ENCODE measurements at regions not wholly inside any gene's neighbourhood (a gene's known extent, or its start where the extent isn't known, plus 50 kb on each side); places are given as distances from the start of the nearest gene placed in this dataset.

- H2AK5ac ChIP-seq (ENCODE audit: low read depth, low read length), result no peak overlapping the region
- TF ChIP-seq MAZ (IDR thresholded peaks at IDR 0.05; ENCODE audit: borderline replicate concordance, low read depth, low read length), result no peak
- TF ChIP-seq SMC3 (IDR thresholded peaks at IDR 0.05; ENCODE audit: low read depth, low read length), result no peak
- TF ChIP-seq MXI1 (IDR thresholded peaks at IDR 0.05; ENCODE audit: borderline replicate concordance, low read depth, low read length), result no peak
- TF ChIP-seq, protein P1, sequence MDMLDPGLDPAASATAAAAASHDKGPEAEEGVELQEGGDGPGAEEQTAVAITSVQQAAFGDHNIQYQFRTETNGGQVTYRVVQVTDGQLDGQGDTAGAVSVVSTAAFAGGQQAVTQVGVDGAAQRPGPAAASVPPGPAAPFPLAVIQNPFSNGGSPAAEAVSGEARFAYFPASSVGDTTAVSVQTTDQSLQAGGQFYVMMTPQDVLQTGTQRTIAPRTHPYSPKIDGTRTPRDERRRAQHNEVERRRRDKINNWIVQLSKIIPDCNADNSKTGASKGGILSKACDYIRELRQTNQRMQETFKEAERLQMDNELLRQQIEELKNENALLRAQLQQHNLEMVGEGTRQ (IDR thresholded peaks at IDR 0.05; ENCODE audit: low read depth, low read length), result no peak
- TF ChIP-seq RCOR1 (IDR thresholded peaks at IDR 0.05; ENCODE audit: insufficient replicate concordance, low read length), result no peak
- TF ChIP-seq, protein P2, sequence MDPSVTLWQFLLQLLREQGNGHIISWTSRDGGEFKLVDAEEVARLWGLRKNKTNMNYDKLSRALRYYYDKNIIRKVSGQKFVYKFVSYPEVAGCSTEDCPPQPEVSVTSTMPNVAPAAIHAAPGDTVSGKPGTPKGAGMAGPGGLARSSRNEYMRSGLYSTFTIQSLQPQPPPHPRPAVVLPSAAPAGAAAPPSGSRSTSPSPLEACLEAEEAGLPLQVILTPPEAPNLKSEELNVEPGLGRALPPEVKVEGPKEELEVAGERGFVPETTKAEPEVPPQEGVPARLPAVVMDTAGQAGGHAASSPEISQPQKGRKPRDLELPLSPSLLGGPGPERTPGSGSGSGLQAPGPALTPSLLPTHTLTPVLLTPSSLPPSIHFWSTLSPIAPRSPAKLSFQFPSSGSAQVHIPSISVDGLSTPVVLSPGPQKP (IDR thresholded peaks at IDR 0.05; ENCODE audit: borderline replicate concordance, low read depth, low read length), result no peak
- TF ChIP-seq BHLHE40 (IDR thresholded peaks at IDR 0.05; ENCODE audit: low read depth, low read length), result no peak
- no peak for TF ChIP-seq FOS (IDR thresholded peaks at IDR 0.05; ENCODE audit: low read depth, low read length)
- TF ChIP-seq RAD21 (IDR thresholded peaks at IDR 0.05; ENCODE audit: low read length), result no peak
- TF ChIP-seq CTCF (conservative IDR thresholded peaks at IDR 0.05; ENCODE audit: low read depth, low read length), result no peak
- no peak for TF ChIP-seq RFX5 (IDR thresholded peaks at IDR 0.05; ENCODE audit: low read depth, low read length)
- no peak for TF ChIP-seq NFE2L2 (IDR thresholded peaks at IDR 0.05; ENCODE audit: low read depth, low read length)
- no peak for TF ChIP-seq CHD1 (IDR thresholded peaks at IDR 0.05; ENCODE audit: low read depth, low read length)
- no peak for TF ChIP-seq POLR2A (IDR thresholded peaks at IDR 0.05; ENCODE audit: low read depth, low read length)
- TF ChIP-seq CEBPB (IDR thresholded peaks at IDR 0.05; ENCODE audit: low read depth, low read length), result no peak
- TF ChIP-seq MAFK (IDR thresholded peaks at IDR 0.05; ENCODE audit: low read depth, low read length), result no peak
- in situ Hi-C loops (cut with MboI; ENCODE audit: low sequenced_read_pairs), result no loop called here
- no peak overlapping the region for H2BK5ac ChIP-seq (ENCODE audit: low read depth, low read length, poor library complexity, severe bottlenecking)
- H3K36me3 ChIP-seq (ENCODE audit: control insufficient read depth, insufficient read depth, low read length), result no peaks in the 10 kb centered on the region
- H3K79me1 ChIP-seq (ENCODE audit: low read depth in 1 of 2, low read length in 2 of 2), result no peaks in the 10 kb centered on the region
- H3K9me1 ChIP-seq (ENCODE audit: insufficient read depth, low read length), result no peaks in the 10 kb centered on the region
- BruUV-seq (replicated peaks), result no TSS peak
- H2AK9ac ChIP-seq (replicated peaks; ENCODE audit: low read depth, low read length, poor library complexity), result no peak overlapping the region
- no peak overlapping the region for H3K23ac ChIP-seq (ENCODE audit: low read depth, low read length)
- no peak overlapping the region for H3K27ac ChIP-seq (ENCODE audit: insufficient read depth, low read length)
- H3K4me2 ChIP-seq (ENCODE audit: low read depth, low read length), result no peak overlapping the region
- no peak for DNase-seq
- ChIA-PET CTCF (interaction anchor here (0.6 kb wide), 1 partner anchor 950 kb away, joined by 4 read pairs; no protein-coding TSS in a partner anchor), POLR2A (ENCODE audit: unreplicated experiment) (no interaction called here)
- no peak overlapping the region for H3K14ac ChIP-seq (replicated peaks; ENCODE audit: low read depth, low read length)
- intact Hi-C loops (cut with micrococcal nuclease), result no loop called here
- no peak overlapping the region for H3K18ac ChIP-seq (ENCODE audit: low read depth, low read length)
- dilution Hi-C loops (cut with HindIII; ENCODE audit: low sequenced_read_pairs, unreplicated experiment), result no loop called here
- H3K4ac ChIP-seq (ENCODE audit: low read depth, low read length), result no peak overlapping the region
- H3K27me3 ChIP-seq (ENCODE audit: control insufficient read depth, insufficient read depth, low read length), result no peaks in the 10 kb centered on the region; the same call in 1 of the 2 replicates
- no peak for ATAC-seq (ENCODE audit: low read depth)
- H3K56ac ChIP-seq (ENCODE audit: extremely low read depth, insufficient read depth, low read length), result no peak overlapping the region
- H2BK20ac ChIP-seq (ENCODE audit: low read depth, low read length), result no peak overlapping the region
- H2AFZ ChIP-seq (replicated peaks; ENCODE audit: low read length, poor library complexity), result no peak overlapping the region
- no peak overlapping the region for H4K8ac ChIP-seq (ENCODE audit: low read depth in 2 of 2, low read length in 2 of 2)
- no peak overlapping the region for H2BK15ac ChIP-seq (ENCODE audit: low read depth, low read length)
- H3K9ac ChIP-seq (ENCODE audit: low read depth, low read length), result no peak overlapping the region
- H4K5ac ChIP-seq (ENCODE audit: low read depth, low read length), result no peak overlapping the region
- no peak overlapping the region for H4K91ac ChIP-seq (ENCODE audit: insufficient read depth, low read depth, low read length)
- H3K4me3 ChIP-seq (ENCODE audit: insufficient read depth, low read depth, low read length), result no peak overlapping the region
- WGBS, 2 experiments (ENCODE audit: extremely low coverage in 2 of 2, insufficient read length in 1 of 2), result no CpG with 5 or more reads among the region's 2 CpGs
- no peaks in the 10 kb centered on the region; the same call in 1 of the 2 replicates for H3K4me1 ChIP-seq (ENCODE audit: control insufficient read depth, insufficient read depth, low read length)
- no peak overlapping the region for H2BK120ac ChIP-seq (ENCODE audit: low read depth, low read length)
- H4K20me1 ChIP-seq (ENCODE audit: insufficient read depth, low read length), result no peaks in the 10 kb centered on the region
- H3K9me3 ChIP-seq (ENCODE audit: control insufficient read depth, insufficient read depth, low read length), result no peaks in the 10 kb centered on the region
Observed at GRCh38 chr7:34341326-34341725, 316.7 kb upstream of the NPSR1 start.

Measured in IMR-90 (cell line).